Naive thymus-derived CD8-positive, alpha-beta T cell (primary cell): ENCODE measurements at regions not wholly inside any gene's neighbourhood (a gene's known extent, or its start where the extent isn't known, plus 50 kb on each side); places are given as distances from the start of the nearest gene placed in this dataset.

Source experiments
- ATAC-seq, 2 donors: fragments of 150-1000 bp; cut with Tn5 transposase in 1 of 2; sonication (Bioruptor Pico), chemical (Tn5 transposase) in 1 of 2; 1 replicate in 1 of 2; 2 replicates in 1 of 2; pipeline ENCODE4 v1.10.0; 2021; ENCODE audit warnings: mild to moderate bottlenecking in 2 of 2, moderate library complexity in 2 of 2
- POLR2A ChIA-PET: fragments of 350-600 bp; sonication (Branson Sonifier 250); formaldehyde crosslinking; loops from one replicate; lab custom pipeline; 2021; ENCODE audit warnings: antibody characterized with exemption; lab: Charles Lee
- DNase-seq, 10 donors: peaks; one replicate each; pipeline versions ENCODE4 v3.0.0 to v3.0.0-alpha.2; 2020 to 2022
- H3K27ac Mint-ChIP-seq, 10 donors: one replicate each; pipeline ENCODE4 v1.8.0; 2020 to 2022; ENCODE audit warnings: mild to moderate bottlenecking in 10 of 10, mixed read lengths in 10 of 10, moderate library complexity in 4 of 10, inconsistent platforms in 1 of 10
- H3K27me3 Mint-ChIP-seq, 5 donors: one replicate each; pipeline ENCODE4 v1.8.0; 2021 to 2022; ENCODE audit warnings: mixed read lengths in 5 of 5
- H3K36me3 Mint-ChIP-seq, 3 donors: one replicate each; pipeline ENCODE4 v1.8.0; 2020 to 2022; ENCODE audit warnings: mixed read lengths in 3 of 3, mild to moderate bottlenecking in 2 of 3, inconsistent platforms in 1 of 3
- H3K4me1 Mint-ChIP-seq, 4 donors: one replicate each; pipeline ENCODE4 v1.8.0; 2021 to 2022; ENCODE audit warnings: mixed read lengths in 4 of 4
- H3K4me3 Mint-ChIP-seq, 10 donors: one replicate each; pipeline ENCODE4 v1.8.0; 2020 to 2022; ENCODE audit warnings: mild to moderate bottlenecking in 10 of 10, mixed read lengths in 10 of 10, moderate library complexity in 6 of 10, inconsistent platforms in 1 of 10
- H3K9me3 Mint-ChIP-seq, 9 donors: one replicate each; pipeline ENCODE4 v1.8.0; 2020 to 2022; ENCODE audit warnings: mixed read lengths in 9 of 9, mild to moderate bottlenecking in 3 of 9, inconsistent platforms in 1 of 9, moderate library complexity in 1 of 9

DNA sequence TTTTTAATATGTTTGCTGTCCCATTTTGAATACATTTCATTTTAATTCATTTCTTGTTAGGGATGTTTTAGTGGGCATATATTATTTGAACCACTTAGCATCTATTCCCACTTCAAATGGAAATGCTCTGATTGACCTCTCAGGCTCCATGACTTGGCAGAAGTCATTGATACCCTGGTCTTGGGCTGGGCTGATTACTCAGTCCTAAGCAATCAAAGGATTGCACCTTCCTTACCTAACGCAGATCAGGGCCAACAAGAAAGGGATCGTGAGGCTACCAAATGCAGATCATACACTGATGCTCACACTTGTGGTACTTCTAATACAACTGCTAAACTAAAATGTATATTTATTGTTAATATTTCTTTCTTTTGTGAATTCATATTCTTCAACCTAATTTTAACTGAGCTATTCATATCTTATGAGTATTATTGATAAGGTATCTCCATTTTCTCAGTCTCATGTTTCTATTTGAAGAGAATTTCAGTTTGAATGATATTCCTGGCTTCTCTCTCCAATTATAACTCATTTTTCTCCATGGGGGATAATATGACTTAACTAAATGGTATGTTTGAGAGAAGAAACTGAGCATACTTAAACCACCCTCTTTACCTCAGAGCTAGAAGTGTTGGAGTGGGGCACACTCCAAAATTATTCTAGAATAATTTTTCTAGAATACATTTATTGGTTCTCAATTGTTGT lies 615.5 kb upstream of the ADAMTS5 start:
- Mint-ChIP-seq H3K9me3 (peaks cover 0 to 12% (median 0%) of the 10 kb centered on the region in 9 donors), H3K36me3 (no peaks in the 10 kb centered on the region), H3K4me1 (no peaks in the 10 kb centered on the region), H3K4me3 (no peak overlapping the region), H3K27ac (no peak overlapping the region), H3K27me3 (no peaks in the 10 kb centered on the region)
- no peak for ATAC-seq
- DNase-seq: no peak
- POLR2A ChIA-PET: no interaction called here

DNA sequence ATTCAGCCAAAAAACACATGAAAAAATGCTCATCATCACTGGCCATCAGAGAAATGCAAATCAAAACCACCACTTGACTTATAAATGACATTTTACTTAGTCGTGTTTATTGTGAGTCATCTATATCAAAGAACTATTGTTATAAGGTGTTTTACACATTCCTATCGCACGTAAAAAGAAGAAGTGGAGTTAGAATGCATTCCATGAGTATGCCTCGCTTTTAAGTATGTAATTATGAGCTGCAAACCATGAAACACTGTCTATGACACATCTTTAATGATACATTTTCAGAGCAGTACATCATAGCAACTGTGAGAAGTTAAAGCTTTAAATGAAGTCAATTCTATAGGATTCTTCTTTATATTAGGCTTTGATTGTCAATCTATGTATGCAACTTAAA lies 614.3 kb upstream of the ADAMTS5 start:
- Mint-ChIP-seq H3K27ac (no peak overlapping the region), H3K9me3 (peaks cover 0 to 12% (median 0%) of the 10 kb centered on the region in 9 donors), H3K27me3 (no peaks in the 10 kb centered on the region), H3K4me1 (no peaks in the 10 kb centered on the region), H3K4me3 (no peak overlapping the region), H3K36me3 (no peaks in the 10 kb centered on the region)
- DNase-seq (no peak), ATAC-seq (no peak)
- POLR2A ChIA-PET: no interaction called here

DNA sequence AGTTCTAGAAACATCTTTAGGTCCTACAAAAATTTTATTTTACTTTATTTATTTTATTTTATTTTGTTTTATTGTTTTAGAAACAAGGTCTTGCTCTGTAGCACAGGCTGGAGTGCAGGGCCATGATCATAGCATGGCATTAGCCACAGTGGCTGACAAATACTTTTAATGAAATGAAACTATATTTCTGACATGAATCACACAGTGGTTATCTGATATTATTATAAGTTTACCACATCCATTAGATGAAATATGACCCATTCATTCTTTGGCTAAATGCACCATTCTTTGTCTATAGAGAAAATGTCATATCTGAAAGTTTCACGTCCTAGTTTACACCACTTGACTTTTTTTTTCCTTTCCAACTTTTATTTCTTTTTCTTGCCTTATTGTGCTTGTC lies 613.4 kb upstream of the ADAMTS5 start:
- Mint-ChIP-seq H3K27ac (no peak overlapping the region), H3K4me3 (no peak overlapping the region), H3K4me1 (no peaks in the 10 kb centered on the region), H3K36me3 (no peaks in the 10 kb centered on the region), H3K27me3 (no peaks in the 10 kb centered on the region), H3K9me3 (peaks cover 0 to 12% (median 0%) of the 10 kb centered on the region in 9 donors)
- POLR2A ChIA-PET: no interaction called here
- no peak for DNase-seq
- ATAC-seq: no peak

DNA sequence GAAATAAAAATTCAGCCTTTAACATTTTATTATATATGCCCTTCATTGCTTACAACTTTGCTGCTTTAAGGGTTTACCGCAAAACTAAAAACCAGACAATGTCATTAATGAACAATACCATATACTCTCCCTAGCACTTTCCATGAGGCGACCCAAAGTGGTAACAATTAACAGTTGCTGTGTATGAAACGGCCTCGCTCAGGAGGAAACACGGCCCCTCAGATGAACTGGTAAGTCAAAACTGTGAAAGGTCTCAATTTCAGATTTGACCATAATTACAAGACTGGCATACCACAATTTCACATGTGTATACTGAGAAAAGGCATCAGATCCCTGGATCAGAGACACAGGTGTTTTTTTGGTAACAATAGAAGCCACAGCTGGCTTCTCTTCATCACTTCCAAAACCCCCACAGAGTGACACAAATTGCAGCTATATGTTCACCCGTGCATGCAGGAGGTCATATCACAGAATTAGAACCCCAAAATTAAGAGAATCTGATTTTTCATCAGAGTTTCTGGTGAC lies 611.9 kb upstream of the ADAMTS5 start:
- DNase-seq (no peak), ATAC-seq (no peak)
- H3K9me3 Mint-ChIP-seq: peaks cover 0 to 15% (median 6%) of the 10 kb centered on the region in 9 donors
- H3K27ac Mint-ChIP-seq: no peak overlapping the region
- H3K4me3 Mint-ChIP-seq: no peak overlapping the region
- POLR2A ChIA-PET: no interaction called here
- no peaks in the 10 kb centered on the region for H3K4me1 Mint-ChIP-seq
- no peaks in the 10 kb centered on the region for H3K36me3 Mint-ChIP-seq
- peaks cover 0 to 3% (median 0%) of the 10 kb centered on the region in 5 donors for H3K27me3 Mint-ChIP-seq

DNA sequence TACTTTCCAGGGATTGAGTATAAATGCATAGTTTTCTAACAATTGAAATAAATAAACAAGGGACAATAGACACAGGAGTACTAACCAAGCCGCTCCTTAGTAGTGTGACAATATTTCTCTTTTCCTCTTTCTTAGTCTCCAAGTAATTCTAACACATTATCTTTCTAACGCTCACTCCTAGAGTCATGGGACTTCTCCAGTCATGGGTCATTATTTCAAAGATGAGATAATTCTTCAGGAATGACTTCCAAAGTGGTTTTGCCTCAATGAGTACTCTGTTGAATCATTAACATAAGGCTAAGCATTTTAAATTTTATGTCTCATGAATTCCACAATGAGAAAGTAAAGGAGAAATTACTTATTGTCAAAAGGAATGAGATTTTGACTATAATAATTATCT lies 605.8 kb upstream of the ADAMTS5 start:
- peaks cover 0 to 14% (median 3%) of the 10 kb centered on the region in 9 donors for H3K9me3 Mint-ChIP-seq
- no peaks in the 10 kb centered on the region for H3K4me1 Mint-ChIP-seq
- DNase-seq (no peak), ATAC-seq (no peak)
- peaks cover 0 to 7% (median 0%) of the 10 kb centered on the region in 5 donors for H3K27me3 Mint-ChIP-seq
- POLR2A ChIA-PET: no interaction called here
- no peak overlapping the region for H3K4me3 Mint-ChIP-seq
- H3K36me3 Mint-ChIP-seq: no peaks in the 10 kb centered on the region
- no peak overlapping the region for H3K27ac Mint-ChIP-seq

DNA sequence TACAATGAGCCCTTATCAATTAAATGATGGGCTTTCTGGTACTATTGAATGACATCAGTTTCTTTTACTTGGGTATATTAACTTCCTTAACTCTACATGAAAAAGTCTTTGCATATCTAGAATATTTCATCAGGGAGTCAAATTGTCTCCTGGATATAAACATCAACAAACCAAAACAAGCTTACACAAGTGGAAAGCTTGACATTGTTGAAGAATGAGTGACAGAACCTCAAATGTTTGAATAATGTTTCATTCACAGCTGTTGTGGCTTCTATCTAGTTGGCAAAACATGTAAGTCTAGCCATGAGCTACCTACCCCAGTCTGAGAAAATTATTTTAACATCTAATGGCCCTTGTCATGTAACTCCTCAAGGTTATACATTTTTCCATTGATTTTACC lies 604.8 kb upstream of the ADAMTS5 start:
- Mint-ChIP-seq H3K4me3 (no peak overlapping the region), H3K27ac (no peak overlapping the region), H3K27me3 (peaks cover 0 to 7% (median 0%) of the 10 kb centered on the region in 5 donors), H3K36me3 (no peaks in the 10 kb centered on the region), H3K9me3 (peaks cover 0 to 14% (median 3%) of the 10 kb centered on the region in 9 donors), H3K4me1 (no peaks in the 10 kb centered on the region)
- ATAC-seq (no peak), DNase-seq (no peak)
- POLR2A ChIA-PET: no interaction called here

DNA sequence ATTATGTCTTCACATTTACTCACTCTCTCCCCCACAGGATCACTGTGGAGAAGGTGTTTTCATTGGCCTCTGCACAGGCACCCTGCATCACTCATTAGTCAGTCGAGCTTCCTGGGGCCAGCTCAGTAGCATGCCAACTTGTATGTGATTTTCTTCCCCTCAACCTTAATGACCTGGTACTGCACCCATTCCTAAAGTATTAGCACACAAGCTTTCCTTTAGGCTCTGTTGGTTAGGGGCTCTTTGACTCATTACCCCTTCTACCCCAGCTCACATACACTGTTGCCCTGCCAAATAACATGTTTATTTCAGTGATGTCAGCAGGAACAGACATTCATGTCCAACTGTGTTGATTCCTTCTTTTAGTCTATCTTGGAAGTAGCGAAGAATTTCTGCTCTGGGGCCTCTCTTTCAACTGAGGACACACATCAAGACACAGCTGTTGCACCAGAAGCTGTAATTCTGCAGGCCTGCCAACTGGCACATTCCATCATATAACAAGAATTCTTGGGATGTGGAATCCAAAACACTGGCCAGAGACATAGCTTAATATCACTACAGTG lies 603.5 kb upstream of the ADAMTS5 start:
- peaks cover 0 to 7% (median 0%) of the 10 kb centered on the region in 5 donors for H3K27me3 Mint-ChIP-seq
- peaks cover 0 to 14% (median 3%) of the 10 kb centered on the region in 9 donors for H3K9me3 Mint-ChIP-seq
- no peak for DNase-seq
- POLR2A ChIA-PET: no interaction called here
- ATAC-seq: no peak
- H3K4me3 Mint-ChIP-seq: no peak overlapping the region
- no peaks in the 10 kb centered on the region for H3K36me3 Mint-ChIP-seq
- no peaks in the 10 kb centered on the region for H3K4me1 Mint-ChIP-seq
- no peak overlapping the region for H3K27ac Mint-ChIP-seq

DNA sequence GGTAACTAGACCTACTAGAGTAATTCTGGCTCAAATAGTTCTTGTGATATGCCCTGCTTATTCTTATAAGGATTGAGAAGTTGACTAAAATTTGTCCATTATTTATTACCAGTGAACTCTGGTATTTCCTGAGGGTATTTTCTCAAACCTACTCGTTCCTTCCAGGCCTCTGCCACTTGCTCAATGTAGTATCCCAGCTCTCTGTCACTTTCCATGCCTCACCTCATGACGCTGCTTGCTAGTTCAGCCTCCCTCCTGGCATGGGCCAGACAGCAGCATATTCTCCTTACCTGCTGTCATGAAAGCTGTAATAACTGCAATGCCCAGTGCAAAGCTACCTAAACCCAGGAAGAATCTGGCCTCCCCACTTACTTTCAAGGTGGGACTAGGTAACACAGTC lies 602.9 kb upstream of the ADAMTS5 start:
- no peak overlapping the region for H3K4me3 Mint-ChIP-seq
- H3K27ac Mint-ChIP-seq: no peak overlapping the region
- H3K36me3 Mint-ChIP-seq: no peaks in the 10 kb centered on the region
- peaks cover 0 to 14% (median 3%) of the 10 kb centered on the region in 9 donors for H3K9me3 Mint-ChIP-seq
- POLR2A ChIA-PET: no interaction called here
- H3K4me1 Mint-ChIP-seq: no peaks in the 10 kb centered on the region
- H3K27me3 Mint-ChIP-seq: peaks cover 0 to 7% (median 0%) of the 10 kb centered on the region in 5 donors
- DNase-seq (no peak), ATAC-seq (no peak)

DNA sequence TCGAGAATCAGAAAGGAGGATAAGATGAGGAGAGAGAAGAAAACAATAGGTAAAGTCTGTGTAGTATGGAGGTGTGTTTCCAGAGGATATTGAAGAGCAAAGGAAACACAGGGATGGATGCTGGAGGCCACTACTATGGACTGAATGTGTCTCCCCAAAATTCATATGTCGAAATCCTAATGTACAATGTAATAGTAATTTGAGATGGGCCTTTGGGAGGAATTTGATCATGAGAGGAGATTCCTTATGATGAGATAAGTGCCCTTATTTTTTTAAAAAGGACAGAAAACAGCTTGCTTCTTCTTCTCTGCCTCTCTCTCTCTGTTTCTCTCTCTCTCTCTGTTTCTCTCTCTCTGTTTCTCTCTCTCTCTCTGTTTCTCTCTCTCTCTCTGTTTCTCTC lies 602.2 kb upstream of the ADAMTS5 start:
- DNase-seq (no peak), ATAC-seq (no peak)
- Mint-ChIP-seq H3K4me3 (no peak overlapping the region), H3K9me3 (peaks cover 0 to 10% (median 2%) of the 10 kb centered on the region in 9 donors), H3K27me3 (peaks cover 0 to 6% (median 0%) of the 10 kb centered on the region in 5 donors), H3K27ac (no peak overlapping the region), H3K4me1 (no peaks in the 10 kb centered on the region), H3K36me3 (no peaks in the 10 kb centered on the region)
- POLR2A ChIA-PET: no interaction called here

DNA sequence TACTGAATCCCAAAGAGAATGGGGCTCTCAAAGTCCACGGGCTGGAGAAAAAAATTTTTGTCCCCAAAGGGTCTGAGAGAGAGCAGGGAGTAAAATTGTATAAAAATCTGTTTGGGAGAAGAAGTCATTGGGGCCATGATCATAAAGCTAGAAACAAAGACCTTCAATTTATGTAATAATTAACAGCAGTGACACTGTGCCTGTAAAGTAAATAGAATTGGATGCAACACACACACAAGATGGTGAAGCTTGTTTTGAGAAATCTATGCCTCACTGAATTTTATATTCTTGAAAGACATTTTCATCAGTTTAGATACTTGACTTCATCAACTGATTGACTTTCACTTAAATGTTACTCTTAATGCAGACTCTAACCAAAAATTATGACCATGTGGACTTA lies 600.5 kb upstream of the ADAMTS5 start:
- H3K27ac Mint-ChIP-seq: no peak overlapping the region
- no peak for ATAC-seq

DNA sequence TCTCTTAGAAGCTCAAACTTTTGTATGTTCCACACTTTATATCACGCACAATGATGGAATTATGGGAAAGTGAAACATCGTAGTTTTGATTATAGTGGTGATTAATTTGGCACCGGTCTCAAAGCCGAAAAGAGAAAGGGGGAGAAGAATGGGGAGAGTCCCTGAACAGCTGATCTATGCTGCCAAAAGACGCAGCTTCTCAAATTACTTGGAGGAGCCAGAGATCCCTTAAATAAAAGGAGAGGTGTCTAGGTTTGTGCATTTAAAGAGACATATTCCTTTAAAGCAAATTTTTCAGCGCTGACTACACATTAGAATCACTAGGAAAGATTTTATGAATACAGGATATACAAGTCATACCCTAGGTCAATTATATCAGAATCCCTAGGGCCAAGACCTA lies 599.6 kb upstream of the ADAMTS5 start:
- H3K4me3 Mint-ChIP-seq: no peak overlapping the region
- no peak for ATAC-seq
- POLR2A ChIA-PET: no interaction called here

More for the DNA sequence above, 600.5 kb upstream of the ADAMTS5 start:
- no peak for DNase-seq
- no peaks in the 10 kb centered on the region for H3K4me1 Mint-ChIP-seq
- no peaks in the 10 kb centered on the region for H3K9me3 Mint-ChIP-seq
- H3K4me3 Mint-ChIP-seq: no peak overlapping the region
- no peaks in the 10 kb centered on the region for H3K27me3 Mint-ChIP-seq
- POLR2A ChIA-PET: no interaction called here
- H3K36me3 Mint-ChIP-seq: no peaks in the 10 kb centered on the region

DNA sequence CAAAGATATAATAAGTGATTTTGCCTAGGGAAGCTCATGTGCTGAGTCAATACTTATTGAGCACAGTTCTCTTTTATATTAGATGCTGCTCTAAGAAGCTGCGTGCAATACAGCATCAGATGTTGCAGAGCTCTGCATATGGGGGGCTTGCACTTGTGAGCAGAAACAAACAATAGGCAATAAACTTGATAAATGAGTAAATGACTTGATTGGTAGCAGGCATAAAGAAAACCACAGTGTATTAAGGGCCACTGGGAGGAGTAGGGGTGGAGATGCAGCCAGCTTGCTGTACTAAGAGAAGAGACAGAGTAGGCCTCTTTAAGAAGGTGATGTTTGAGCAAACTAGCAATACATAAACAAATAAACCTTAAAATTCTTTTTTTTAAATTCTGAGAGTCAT lies 598.5 kb upstream of the ADAMTS5 start:
- POLR2A ChIA-PET: no interaction called here
- no peak for ATAC-seq
- H3K36me3 Mint-ChIP-seq: no peaks in the 10 kb centered on the region
- no peak overlapping the region for H3K4me3 Mint-ChIP-seq
- no peaks in the 10 kb centered on the region for H3K27me3 Mint-ChIP-seq
- H3K9me3 Mint-ChIP-seq: peaks cover 0 to under 1% (median 0%) of the 10 kb centered on the region in 9 donors
- H3K4me1 Mint-ChIP-seq: no peaks in the 10 kb centered on the region
- DNase-seq: no peak
- no peak overlapping the region for H3K27ac Mint-ChIP-seq

More for the DNA sequence above, 599.6 kb upstream of the ADAMTS5 start:
- Mint-ChIP-seq H3K27me3 (no peaks in the 10 kb centered on the region), H3K9me3 (no peaks in the 10 kb centered on the region), H3K27ac (no peak overlapping the region), H3K36me3 (no peaks in the 10 kb centered on the region), H3K4me1 (no peaks in the 10 kb centered on the region)
- no peak for DNase-seq

DNA sequence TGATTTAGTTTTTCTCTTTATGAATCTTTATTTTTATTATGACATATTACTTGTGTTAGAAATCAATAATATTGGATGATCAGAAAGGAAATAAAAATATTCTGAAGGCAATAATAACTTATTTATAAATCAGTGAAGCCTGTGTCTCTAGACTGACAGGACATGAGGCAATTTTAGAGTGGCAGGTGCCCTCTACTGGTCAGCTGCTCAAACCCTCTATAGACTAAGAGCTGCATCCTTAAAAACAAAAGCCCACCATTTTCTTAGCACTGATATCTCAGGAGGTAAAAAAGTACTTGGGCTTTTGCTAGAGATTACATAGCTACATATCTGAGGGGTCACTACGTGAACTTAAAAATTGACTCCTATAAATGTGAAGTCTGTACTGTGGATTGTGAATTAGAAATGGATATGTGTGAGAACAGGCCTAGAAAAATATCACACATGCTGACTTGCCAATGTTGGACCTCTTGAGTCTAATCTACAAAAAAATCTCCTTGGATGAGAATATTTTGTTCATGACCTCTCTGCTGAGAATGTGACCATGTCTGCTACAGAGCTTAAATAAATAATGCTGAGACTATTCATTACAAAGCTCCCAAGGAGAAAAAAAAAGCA lies 597.9 kb upstream of the ADAMTS5 start:
- no peak overlapping the region for H3K4me3 Mint-ChIP-seq
- no peak overlapping the region for H3K27ac Mint-ChIP-seq
- H3K4me1 Mint-ChIP-seq: no peaks in the 10 kb centered on the region
- POLR2A ChIA-PET: no interaction called here
- ATAC-seq (no peak), DNase-seq (no peak)
- H3K9me3 Mint-ChIP-seq: peaks cover 0 to 2% (median 0%) of the 10 kb centered on the region in 9 donors
- no peaks in the 10 kb centered on the region for H3K27me3 Mint-ChIP-seq
- no peaks in the 10 kb centered on the region for H3K36me3 Mint-ChIP-seq
